GM18873 (cell line): ENCODE measurements at regions not wholly inside any gene's neighbourhood (a gene's known extent, or its start where the extent isn't known, plus 50 kb on each side); places are given as distances from the start of the nearest gene placed in this dataset.
A peak's percentile ranks its signal among the peaks of the same experiment; 100 is the strongest.
"Not testable (repeated sequence)": the region's sequence is repeated elsewhere in the genome, so short reads cannot be mapped to it uniquely, and the experiment has no call there.

Experiments
- ATAC-seq: cut with Tn5 transposase; IDR thresholded peaks from one replicate; pipeline ENCODE4 v1.9.1; 2021; ENCODE audit warnings: mild to moderate bottlenecking, moderate library complexity, moderate number of reproducible peaks; ENCODE audit not compliant: unreplicated experiment, low FRiP score

- ATAC-seq = not testable (repeated sequence)
These were observed 125.8 kb downstream of the KBTBD2 start for GRCh38 chr7:32765649-32766251.

- ATAC-seq = no peak
These were observed 126.4 kb downstream of the KBTBD2 start for GRCh38 chr7:32765185-32765584.

GRCh38 chr7:32762925-32763293 lies 128.7 kb downstream of the KBTBD2 start:
- no peak for ATAC-seq

GRCh38 chr7:32762206-32762924 lies 129.2 kb downstream of the KBTBD2 start:
- ATAC-seq = not testable (repeated sequence)

GRCh38 chr7:32761451-32762205 lies 129.9 kb downstream of the KBTBD2 start:
- no peak for ATAC-seq

- not testable (repeated sequence) for ATAC-seq
These were observed 130.8 kb downstream of the KBTBD2 start for GRCh38 chr7:32760755-32761154.

GRCh38 chr7:32759859-32760258 lies 131.7 kb downstream of the KBTBD2 start:
- not testable (repeated sequence) for ATAC-seq

GRCh38 chr7:32753872-32754271 lies 137.7 kb downstream of the KBTBD2 start:
- ATAC-seq = not testable (repeated sequence)

GRCh38 chr7:32748337-32748736 lies 143.2 kb downstream of the KBTBD2 start:
- ATAC-seq = not testable (repeated sequence)

- ATAC-seq = not testable (repeated sequence)
These were observed 144.0 kb downstream of the KBTBD2 start for GRCh38 chr7:32747443-32748148.

GRCh38 chr7:32741853-32742476 lies 149.6 kb downstream of the KBTBD2 start:
- not testable (repeated sequence) for ATAC-seq

GRCh38 chr7:32739749-32740148 lies 151.8 kb downstream of the KBTBD2 start:
- not testable (repeated sequence) for ATAC-seq

GRCh38 chr7:32738390-32738789 lies 153.2 kb downstream of the KBTBD2 start:
- ATAC-seq = not testable (repeated sequence)

- ATAC-seq = not testable (repeated sequence)
These were observed 158.8 kb downstream of the KBTBD2 start for GRCh38 chr7:32732767-32733166.

GRCh38 chr7:32729335-32729675 lies 162.3 kb downstream of the KBTBD2 start:
- not testable (repeated sequence) for ATAC-seq

GRCh38 chr7:32728412-32729334 lies 162.9 kb downstream of the KBTBD2 start:
- peak; percentile 52 for ATAC-seq

- not testable (repeated sequence) for ATAC-seq
These were observed 163.8 kb downstream of the KBTBD2 start for GRCh38 chr7:32727483-32728411.

- not testable (repeated sequence) for ATAC-seq
These were observed 168.7 kb downstream of the KBTBD2 start for GRCh38 chr7:32722837-32723236.
